ENCODE measurements at regions not wholly inside any gene's neighbourhood (a gene's known extent, or its start where the extent isn't known, plus 50 kb on each side); places are given as distances from the start of the nearest gene placed in this dataset.
A peak's percentile ranks its signal among the peaks of the same experiment; 100 is the strongest.

DNA sequence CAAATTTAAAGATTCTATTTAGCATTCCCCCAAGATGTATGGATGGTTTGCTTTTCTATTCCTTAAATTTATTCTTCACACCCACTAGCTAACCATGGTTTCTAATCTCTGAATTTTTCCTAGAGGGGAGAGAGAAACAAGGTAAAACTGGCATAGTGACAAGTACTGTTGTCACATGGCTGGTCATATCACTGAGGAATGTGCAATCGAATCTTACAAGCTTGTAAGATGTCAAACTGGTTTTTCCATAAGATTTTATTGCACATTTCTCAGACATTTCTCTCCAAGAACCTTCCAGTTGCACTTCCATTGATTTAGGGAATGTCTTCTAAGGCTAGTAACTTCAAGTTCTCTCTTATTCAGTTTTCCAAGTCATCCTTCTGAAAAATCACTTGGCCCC lies 89.8 kb downstream of the MBL2 start:
- POLR2A ChIA-PET = no interaction called here
- Histone ChIP-seq H3K4me2 (ENCODE audit: low read length) (peak overlapping the region; percentile 44), H3K27ac (ENCODE audit: low read depth, low read length) (no peak overlapping the region), H3K4me1 (ENCODE audit: control insufficient read depth in 1 of 2, insufficient read depth in 2 of 2, low read length in 2 of 2) (peaks cover 7 to 12% of the 10 kb centered on the region in 2 experiments), H3K79me2 (ENCODE audit: insufficient read depth, low read length) (no peaks in the 10 kb centered on the region), H3K9ac (ENCODE audit: low read length) (no peak overlapping the region), H2AFZ (ENCODE audit: low read depth, low read length, poor library complexity, severe bottlenecking) (peak overlapping the region; percentile 6), H3K36me3 (ENCODE audit: control insufficient read depth in 1 of 2, insufficient read depth in 2 of 2, low read length in 2 of 2) (no peaks in the 10 kb centered on the region), H4K20me1 (ENCODE audit: insufficient read depth) (no peaks in the 10 kb centered on the region), H3K9me3 (ENCODE audit: control insufficient read depth in 1 of 2, insufficient read depth in 1 of 2, low read depth in 1 of 2, low read length in 2 of 2) (no peaks in the 10 kb centered on the region), H3K27me3 (ENCODE audit: insufficient read depth, low read length) (no peaks in the 10 kb centered on the region), H3K9me2 (ENCODE audit: insufficient read depth) (no peaks in the 10 kb centered on the region), H3K4me3 (replicated peaks in 1 of 2; ENCODE audit: low read depth in 1 of 2, low read length in 2 of 2) (no peak overlapping the region)
- RAD21 ChIA-PET (ENCODE audit: low non-redundant PET in 1 of 2, low total read pairs in 2 of 2, uncharacterized antibody in 2 of 2, unreplicated experiment in 2 of 2) = no interaction called here
- DNase-seq (ENCODE audit: low read depth, low spot score) (no peak), ATAC-seq (no peak)
- TF ChIP-seq ZNF274 (IDR thresholded peaks at IDR 0.05; ENCODE audit: low read depth, low read length) (no peak), JUND (IDR thresholded peaks at IDR 0.05) (no peak), POLR2A (IDR thresholded peaks at IDR 0.05; ENCODE audit: borderline replicate concordance, extremely low read depth, insufficient read depth, insufficient read length) (no peak), POLR2AphosphoS5 (IDR thresholded peaks at IDR 0.05; ENCODE audit: low read depth, low read length) (no peak), EZH2phosphoT487 (IDR thresholded peaks at IDR 0.05; ENCODE audit: borderline replicate concordance) (no peak), YY1 (IDR thresholded peaks at IDR 0.05; ENCODE audit: extremely low read depth, insufficient replicate concordance, low read depth, low read length) (no peak), SIN3A (IDR thresholded peaks at IDR 0.05; ENCODE audit: low read depth) (no peak), SP1 (IDR thresholded peaks at IDR 0.05; ENCODE audit: low read depth) (peak; percentile 22), SRF (IDR thresholded peaks at IDR 0.05; ENCODE audit: low read depth) (no peak), CEBPB (IDR thresholded peaks at IDR 0.05; ENCODE audit: low read depth) (peak; percentile 35; the same call in 1 of the 2 replicates), CBX3 (IDR thresholded peaks at IDR 0.05; ENCODE audit: low read depth) (no peak), ELF1 (IDR thresholded peaks at IDR 0.05; ENCODE audit: borderline replicate concordance, low read depth) (no peak)
- TF ChIP-seq, protein P1, sequence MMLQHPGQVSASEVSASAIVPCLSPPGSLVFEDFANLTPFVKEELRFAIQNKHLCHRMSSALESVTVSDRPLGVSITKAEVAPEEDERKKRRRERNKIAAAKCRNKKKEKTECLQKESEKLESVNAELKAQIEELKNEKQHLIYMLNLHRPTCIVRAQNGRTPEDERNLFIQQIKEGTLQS (IDR thresholded peaks at IDR 0.05) = no peak
- TF ChIP-seq, protein P2, sequence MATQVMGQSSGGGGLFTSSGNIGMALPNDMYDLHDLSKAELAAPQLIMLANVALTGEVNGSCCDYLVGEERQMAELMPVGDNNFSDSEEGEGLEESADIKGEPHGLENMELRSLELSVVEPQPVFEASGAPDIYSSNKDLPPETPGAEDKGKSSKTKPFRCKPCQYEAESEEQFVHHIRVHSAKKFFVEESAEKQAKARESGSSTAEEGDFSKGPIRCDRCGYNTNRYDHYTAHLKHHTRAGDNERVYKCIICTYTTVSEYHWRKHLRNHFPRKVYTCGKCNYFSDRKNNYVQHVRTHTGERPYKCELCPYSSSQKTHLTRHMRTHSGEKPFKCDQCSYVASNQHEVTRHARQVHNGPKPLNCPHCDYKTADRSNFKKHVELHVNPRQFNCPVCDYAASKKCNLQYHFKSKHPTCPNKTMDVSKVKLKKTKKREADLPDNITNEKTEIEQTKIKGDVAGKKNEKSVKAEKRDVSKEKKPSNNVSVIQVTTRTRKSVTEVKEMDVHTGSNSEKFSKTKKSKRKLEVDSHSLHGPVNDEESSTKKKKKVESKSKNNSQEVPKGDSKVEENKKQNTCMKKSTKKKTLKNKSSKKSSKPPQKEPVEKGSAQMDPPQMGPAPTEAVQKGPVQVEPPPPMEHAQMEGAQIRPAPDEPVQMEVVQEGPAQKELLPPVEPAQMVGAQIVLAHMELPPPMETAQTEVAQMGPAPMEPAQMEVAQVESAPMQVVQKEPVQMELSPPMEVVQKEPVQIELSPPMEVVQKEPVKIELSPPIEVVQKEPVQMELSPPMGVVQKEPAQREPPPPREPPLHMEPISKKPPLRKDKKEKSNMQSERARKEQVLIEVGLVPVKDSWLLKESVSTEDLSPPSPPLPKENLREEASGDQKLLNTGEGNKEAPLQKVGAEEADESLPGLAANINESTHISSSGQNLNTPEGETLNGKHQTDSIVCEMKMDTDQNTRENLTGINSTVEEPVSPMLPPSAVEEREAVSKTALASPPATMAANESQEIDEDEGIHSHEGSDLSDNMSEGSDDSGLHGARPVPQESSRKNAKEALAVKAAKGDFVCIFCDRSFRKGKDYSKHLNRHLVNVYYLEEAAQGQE (IDR thresholded peaks at IDR 0.05; ENCODE audit: low read depth) = no peak
- TF ChIP-seq, protein P3, sequence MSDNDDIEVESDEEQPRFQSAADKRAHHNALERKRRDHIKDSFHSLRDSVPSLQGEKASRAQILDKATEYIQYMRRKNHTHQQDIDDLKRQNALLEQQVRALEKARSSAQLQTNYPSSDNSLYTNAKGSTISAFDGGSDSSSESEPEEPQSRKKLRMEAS (IDR thresholded peaks at IDR 0.05) = no peak
- TF ChIP-seq, protein P4, sequence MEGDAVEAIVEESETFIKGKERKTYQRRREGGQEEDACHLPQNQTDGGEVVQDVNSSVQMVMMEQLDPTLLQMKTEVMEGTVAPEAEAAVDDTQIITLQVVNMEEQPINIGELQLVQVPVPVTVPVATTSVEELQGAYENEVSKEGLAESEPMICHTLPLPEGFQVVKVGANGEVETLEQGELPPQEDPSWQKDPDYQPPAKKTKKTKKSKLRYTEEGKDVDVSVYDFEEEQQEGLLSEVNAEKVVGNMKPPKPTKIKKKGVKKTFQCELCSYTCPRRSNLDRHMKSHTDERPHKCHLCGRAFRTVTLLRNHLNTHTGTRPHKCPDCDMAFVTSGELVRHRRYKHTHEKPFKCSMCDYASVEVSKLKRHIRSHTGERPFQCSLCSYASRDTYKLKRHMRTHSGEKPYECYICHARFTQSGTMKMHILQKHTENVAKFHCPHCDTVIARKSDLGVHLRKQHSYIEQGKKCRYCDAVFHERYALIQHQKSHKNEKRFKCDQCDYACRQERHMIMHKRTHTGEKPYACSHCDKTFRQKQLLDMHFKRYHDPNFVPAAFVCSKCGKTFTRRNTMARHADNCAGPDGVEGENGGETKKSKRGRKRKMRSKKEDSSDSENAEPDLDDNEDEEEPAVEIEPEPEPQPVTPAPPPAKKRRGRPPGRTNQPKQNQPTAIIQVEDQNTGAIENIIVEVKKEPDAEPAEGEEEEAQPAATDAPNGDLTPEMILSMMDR (IDR thresholded peaks at IDR 0.05 in 2 of 3, conservative IDR thresholded peaks at IDR 0.05 in 1 of 3; ENCODE audit: borderline replicate concordance in 1 of 3, insufficient read depth in 1 of 3, low read depth in 2 of 3, low read length in 2 of 3) = no peak
- intact Hi-C loops (cut with micrococcal nuclease) = no loop called here
- BruUV-seq (replicated peaks) = no TSS peak
- CTCF ChIA-PET = no interaction called here

All from HCT116 (cell line).